HG02642 (cell line): ENCODE measurements at regions not wholly inside any gene's neighbourhood (a gene's known extent, or its start where the extent isn't known, plus 50 kb on each side); places are given as distances from the start of the nearest gene placed in this dataset.
"Not testable (repeated sequence)": the region's sequence is repeated elsewhere in the genome, so short reads cannot be mapped to it uniquely, and the experiment has no call there.

Experiments used
- ATAC-seq: cut with Tn5 transposase; IDR thresholded peaks from one replicate; pipeline ENCODE4 v1.9.1; 2021; ENCODE audit warnings: mild to moderate bottlenecking; ENCODE audit not compliant: unreplicated experiment, poor library complexity

- ATAC-seq: no peak
Observed at GRCh38 chr13:78103936-78104335, 185.3 kb upstream of the EDNRB start.

DNA sequence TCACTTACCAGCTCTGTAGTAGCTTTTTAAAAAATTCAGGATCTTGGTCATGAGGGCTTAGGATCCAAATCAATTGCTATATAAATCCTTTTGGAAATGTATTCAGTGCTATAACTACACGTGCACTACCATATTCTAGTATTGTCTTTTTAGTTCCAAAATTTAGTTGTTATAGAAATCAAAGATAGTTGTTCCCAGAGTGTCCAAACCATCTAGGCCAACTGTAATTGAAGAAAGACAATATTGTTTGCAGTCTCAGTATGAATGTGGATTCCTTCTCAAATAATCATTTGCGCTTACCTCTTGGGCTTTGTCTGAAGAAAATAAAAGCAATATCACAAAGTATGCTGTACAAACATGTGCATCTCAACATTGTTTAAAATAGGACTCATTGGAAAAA is 184.1 kb upstream of the EDNRB start:
- no peak for ATAC-seq

DNA sequence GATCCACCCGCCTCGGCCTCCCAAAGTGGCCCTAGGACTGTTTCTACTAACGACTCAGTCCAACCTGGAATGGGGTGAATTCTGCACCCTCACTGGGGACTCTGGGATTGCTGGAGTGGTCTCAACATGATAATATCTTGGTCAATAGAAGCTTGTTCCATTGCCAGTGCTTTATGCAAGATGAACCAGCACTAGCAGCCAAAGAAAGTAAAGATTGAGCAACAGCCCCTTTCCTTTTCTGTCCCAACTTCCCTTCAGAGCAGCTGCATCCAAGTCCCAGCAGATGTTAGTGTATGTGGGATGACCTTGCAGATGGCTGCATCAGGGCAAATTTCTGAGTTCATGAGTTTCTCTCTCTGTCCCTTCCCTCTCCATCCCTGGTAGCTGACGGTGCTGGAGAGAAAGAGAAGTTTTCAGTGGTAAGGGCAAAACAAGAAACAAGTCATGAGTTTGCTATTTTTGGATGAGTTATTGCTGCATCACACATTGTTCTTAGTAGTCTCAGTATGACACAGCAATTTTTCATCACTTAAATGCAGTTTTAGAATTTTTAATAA is 183.6 kb upstream of the EDNRB start:
- no peak for ATAC-seq

DNA sequence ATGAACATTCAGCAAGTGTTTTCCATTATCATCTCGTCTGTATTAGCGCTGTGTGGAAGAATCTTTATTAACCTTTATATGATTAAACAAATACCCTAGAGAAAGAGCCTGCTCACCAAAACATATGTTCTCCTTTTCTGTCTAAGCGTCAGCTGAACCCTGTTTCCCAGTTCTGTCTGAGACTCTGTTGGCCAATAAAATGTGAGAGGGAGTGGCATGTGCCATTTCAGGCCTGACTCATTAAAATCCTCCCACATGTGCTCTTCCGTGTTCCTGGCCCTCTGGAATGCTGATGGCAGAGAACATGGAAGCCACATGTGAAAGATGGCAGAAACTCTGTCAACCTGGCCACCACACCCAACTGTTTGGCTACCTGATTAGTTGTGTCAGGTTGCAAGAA is 181.9 kb upstream of the EDNRB start:
- no peak for ATAC-seq

- no peak for ATAC-seq
Observed at GRCh38 chr13:78098249-78098648, 179.6 kb upstream of the EDNRB start.

DNA sequence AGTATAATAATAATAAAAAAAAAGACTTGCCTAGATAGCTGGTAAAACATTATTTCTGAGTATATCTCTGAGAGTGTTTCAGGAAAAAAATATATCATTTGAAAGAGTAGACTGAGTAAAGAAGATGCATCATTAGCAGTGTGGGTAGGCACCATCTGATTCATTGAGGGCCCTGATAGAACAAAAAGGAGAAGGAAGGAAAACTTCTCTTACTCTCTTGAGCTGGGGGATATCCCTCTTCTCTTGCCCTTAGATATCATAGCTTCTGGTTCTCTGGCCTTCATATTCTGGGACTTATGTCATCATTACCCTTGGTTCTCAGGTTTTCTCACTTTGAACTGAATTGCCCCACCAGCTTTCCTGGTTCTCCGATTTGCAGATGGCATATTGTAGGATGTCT is 177.6 kb upstream of the EDNRB start:
- no peak for ATAC-seq

DNA sequence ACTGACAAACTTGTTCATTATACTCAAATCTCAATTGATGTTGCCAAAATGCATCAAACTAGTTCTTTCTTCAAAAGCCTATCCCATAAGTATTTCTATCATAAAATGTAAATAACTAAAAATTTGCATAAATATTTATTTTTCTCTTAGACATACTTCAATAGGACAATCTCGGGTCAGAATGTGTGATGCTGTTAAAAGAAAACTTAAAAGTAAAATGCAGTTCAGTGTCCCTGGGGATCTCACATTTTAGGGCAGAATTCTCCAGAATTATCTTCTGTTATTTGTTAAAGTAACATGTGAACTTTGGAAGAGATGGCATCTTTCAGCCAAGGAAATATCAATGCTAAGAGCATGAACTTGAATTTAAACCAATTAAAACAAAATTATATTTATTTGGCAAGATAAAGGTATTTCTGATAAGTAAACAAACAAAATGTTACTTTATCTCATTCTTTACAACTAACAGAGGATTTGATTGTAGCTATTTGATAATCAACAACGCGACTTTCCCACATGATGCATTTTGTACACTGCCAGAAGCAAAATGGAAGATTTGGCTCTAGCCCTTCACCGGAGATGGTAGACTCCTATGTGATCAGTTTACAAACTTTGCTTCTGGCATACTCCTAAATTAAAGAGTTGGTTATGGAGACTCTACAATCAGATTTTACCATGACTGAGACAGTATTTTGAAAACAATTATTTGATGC is 169.5 kb upstream of the EDNRB start:
- ATAC-seq: no peak

DNA sequence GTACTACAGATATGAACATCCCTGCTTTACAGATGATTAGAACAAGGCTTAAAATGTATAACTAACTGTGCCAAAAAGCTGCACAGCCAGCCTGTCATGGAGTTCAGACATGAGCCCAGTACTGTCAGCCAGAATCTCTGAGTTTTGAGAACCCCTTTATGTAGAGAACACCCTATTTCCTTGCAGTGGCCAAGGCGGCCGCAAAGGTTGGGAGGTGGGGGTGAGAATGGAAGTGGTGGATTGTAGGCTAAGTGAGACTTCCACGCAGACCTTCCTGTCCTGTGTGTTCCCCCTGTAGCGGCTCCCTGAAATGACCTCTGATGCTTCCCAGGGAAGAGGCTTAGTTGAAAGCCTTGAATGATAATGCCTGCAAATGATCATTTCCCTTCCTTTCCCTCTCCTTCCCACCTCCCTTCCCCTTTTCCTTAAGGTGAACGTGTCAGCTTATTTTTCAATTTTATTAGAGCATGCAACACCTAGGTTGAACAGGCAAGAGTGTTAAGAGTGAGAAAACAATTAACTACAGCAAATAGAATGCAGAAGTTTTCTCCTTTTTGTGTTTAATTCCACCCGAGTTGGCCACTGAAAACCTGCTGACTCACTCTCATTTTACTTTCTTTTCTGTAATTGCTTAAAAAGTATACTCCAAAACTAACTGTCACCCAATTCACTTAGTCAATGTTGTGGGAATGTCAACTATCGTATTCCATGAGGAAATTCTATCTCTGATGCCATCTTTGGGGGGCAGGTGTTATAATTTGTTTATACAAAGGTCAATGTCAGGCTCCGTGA is 167.0 kb upstream of the EDNRB start:
- ATAC-seq: no peak

GRCh38 chr13:78084401-78084800 is 165.8 kb upstream of the EDNRB start:
- ATAC-seq: no peak

- ATAC-seq: no peak
Observed at GRCh38 chr13:78078168-78078567, 159.5 kb upstream of the EDNRB start.

GRCh38 chr13:78067290-78067689 is 148.7 kb upstream of the EDNRB start:
- no peak for ATAC-seq

GRCh38 chr13:78065141-78065540 is 146.5 kb upstream of the EDNRB start:
- no peak for ATAC-seq

- no peak for ATAC-seq
Observed at GRCh38 chr13:78061806-78062205, 143.2 kb upstream of the EDNRB start.

- ATAC-seq: no peak
Observed at GRCh38 chr13:78060966-78061365, 142.3 kb upstream of the EDNRB start.

DNA sequence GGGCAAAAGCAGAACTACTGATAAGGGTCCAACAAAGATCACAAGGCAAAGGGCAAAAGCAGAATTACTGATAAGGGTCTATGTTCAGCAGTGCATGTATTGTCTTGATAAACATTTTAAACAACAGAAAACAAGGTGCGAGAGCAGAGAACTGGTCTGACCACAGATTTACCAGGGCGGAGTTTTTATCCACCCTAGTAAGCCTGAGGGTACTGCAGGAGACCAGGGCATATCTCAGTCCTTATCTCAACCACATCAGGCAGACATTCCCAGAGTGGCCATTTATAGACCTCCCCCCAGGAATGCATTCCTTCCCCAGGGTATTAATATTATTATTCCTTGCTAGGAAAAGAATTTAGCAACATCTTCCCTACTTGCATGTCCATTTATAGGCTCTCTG is 138.2 kb upstream of the EDNRB start:
- not testable (repeated sequence) for ATAC-seq

- ATAC-seq: no peak
Observed at GRCh38 chr13:78054157-78054556, 135.5 kb upstream of the EDNRB start.

GRCh38 chr13:78047151-78047550 is 128.5 kb upstream of the EDNRB start:
- no peak for ATAC-seq

- ATAC-seq: peak; percentile 93
Observed at GRCh38 chr13:78046331-78046730, 127.7 kb upstream of the EDNRB start.

DNA sequence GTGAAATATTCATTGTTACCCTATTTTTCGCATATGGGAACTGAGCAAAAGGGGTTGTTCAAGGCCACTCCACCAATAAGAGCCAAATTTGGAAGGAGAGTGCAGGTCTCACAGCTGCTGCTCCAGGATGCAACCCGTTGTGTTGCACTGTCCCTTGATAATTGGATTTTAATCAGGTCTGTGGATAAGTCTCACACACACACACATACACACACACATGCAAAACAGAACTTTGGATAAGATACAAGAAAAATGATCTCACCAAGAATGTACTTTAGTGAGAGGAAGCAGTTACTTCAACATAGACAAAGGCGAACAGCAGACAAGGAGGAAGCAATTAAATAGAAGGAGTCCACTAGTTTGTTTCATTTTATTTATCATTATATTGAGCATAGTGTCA is 127.3 kb upstream of the EDNRB start:
- peak; percentile 33 for ATAC-seq

DNA sequence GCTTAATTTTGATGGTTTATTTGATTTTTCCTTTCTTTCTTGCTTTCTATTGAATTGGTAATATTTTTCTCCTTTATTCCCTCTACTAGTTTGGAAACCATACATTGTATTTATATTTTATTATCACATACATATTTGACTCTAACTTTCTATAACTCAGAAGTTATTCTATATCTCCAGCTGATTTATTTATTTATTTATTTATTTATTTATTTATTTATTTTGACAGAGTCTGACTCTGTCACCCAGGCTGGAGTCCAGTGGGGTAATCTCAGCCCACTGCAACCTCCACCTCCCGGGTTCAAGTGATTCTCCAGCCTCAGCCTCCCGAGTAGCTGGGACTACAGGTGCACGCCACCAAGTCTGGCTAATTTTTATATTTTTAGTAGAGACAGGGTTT is 122.7 kb upstream of the EDNRB start:
- not testable (repeated sequence) for ATAC-seq

- ATAC-seq: no peak
Observed at GRCh38 chr13:78040205-78040830, 121.7 kb upstream of the EDNRB start.
